ENCODE measurements at regions not wholly inside any gene's neighbourhood (a gene's known extent, or its start where the extent isn't known, plus 50 kb on each side); places are given as distances from the start of the nearest gene placed in this dataset.
"Not testable (repeated sequence)": the region's sequence is repeated elsewhere in the genome, so short reads cannot be mapped to it uniquely, and the experiment has no call there.

- no peak for DNase-seq (ENCODE audit: low read depth in 3 of 3, low spot score in 2 of 3)
Observed at GRCh38 chr5:12214267-12215015, 310.2 kb upstream of the CTNND2 start.

GRCh38 chr5:12208366-12209100, 304.3 kb upstream of the CTNND2 start:
- DNase-seq (ENCODE audit: low read depth in 3 of 3, low spot score in 2 of 3), result no peak

- no peak for DNase-seq (ENCODE audit: low read depth in 3 of 3, low spot score in 2 of 3)
Observed at GRCh38 chr5:12204761-12205160, 300.5 kb upstream of the CTNND2 start.

- no peak for DNase-seq (ENCODE audit: low read depth in 3 of 3, low spot score in 2 of 3)
Observed at GRCh38 chr5:12193536-12193935, 289.3 kb upstream of the CTNND2 start.

GRCh38 chr5:12183003-12183402, 278.8 kb upstream of the CTNND2 start:
- DNase-seq (ENCODE audit: low read depth in 3 of 3, low spot score in 2 of 3), result no peak

GRCh38 chr5:12177851-12178250, 273.6 kb upstream of the CTNND2 start:
- DNase-seq (ENCODE audit: low read depth in 3 of 3, low spot score in 2 of 3), result no peak

DNA sequence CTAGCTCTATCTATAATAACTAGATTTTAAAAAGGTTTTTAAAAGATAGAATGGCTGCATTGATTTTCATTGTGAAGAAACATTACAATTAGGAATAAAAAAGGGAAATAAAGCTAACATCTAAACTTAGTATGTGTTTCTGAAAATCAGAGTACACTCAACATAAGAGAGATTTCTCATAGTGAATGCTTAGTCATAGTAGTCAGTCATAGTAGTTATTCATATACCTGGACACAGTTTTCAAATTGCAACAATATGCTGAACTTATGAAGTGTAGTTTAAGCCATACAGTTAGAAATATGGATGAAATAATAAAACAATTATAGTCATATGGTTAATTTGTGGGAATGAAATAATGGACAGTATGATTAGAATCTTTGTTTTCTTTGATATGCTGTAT, 273.0 kb upstream of the CTNND2 start:
- DNase-seq (ENCODE audit: low read depth in 3 of 3, low spot score in 2 of 3), result no peak

GRCh38 chr5:12175914-12176585, 271.8 kb upstream of the CTNND2 start:
- no peak for DNase-seq (ENCODE audit: low read depth in 3 of 3, low spot score in 2 of 3)

GRCh38 chr5:12174734-12175133, 270.5 kb upstream of the CTNND2 start:
- DNase-seq (ENCODE audit: low read depth in 3 of 3, low spot score in 2 of 3), result no peak

GRCh38 chr5:12169536-12169935, 265.3 kb upstream of the CTNND2 start:
- DNase-seq (ENCODE audit: low read depth in 3 of 3, low spot score in 2 of 3), result no peak

GRCh38 chr5:12162863-12163262, 258.6 kb upstream of the CTNND2 start:
- DNase-seq (ENCODE audit: low read depth in 3 of 3, low spot score in 2 of 3), result no peak

DNA sequence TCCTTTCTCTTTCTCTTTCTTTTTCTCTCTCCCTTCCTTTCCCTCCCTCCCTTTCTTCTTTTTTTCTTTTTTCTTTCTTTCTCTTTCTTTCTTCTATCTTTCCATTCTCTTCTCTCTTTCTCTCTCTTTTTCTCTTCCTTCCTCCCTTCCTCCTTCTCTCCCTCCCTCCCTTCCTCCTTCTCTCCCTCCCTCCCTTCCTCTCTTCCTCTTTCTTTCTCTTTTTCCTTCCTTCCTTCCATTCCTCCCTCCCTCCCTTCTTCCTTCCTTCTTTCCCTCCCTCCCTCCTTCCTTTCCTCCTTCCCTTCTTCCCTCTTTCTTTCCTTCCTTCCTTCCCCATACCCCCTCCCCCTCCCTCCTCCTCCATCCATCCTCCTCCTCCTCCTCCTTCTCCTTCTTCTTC, 243.3 kb upstream of the CTNND2 start:
- no peak for DNase-seq (ENCODE audit: low read depth in 3 of 3, low spot score in 2 of 3)

DNA sequence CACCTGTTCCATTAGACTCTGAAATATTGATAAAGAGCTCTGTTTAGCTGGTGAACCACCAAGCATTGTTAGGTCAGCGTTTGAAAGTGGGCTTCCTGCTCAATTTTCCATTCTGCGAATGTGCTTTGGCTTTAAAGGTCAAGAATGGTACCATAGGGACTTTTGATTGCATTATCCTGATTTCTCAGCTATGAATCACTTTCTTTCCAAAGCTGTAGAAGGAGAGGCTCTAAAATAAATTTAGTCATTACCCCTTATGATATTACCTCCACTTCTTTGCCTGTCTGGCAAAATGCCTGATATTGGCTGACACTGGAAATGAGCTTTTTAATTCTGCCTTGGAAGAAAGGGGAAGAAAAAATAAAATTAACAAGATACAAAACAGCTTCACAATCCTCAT, 237.2 kb upstream of the CTNND2 start:
- no peak for DNase-seq (ENCODE audit: low read depth in 3 of 3, low spot score in 2 of 3)

GRCh38 chr5:12133520-12133919, 229.3 kb upstream of the CTNND2 start:
- DNase-seq (ENCODE audit: low read depth in 3 of 3, low spot score in 2 of 3), result no peak

DNA sequence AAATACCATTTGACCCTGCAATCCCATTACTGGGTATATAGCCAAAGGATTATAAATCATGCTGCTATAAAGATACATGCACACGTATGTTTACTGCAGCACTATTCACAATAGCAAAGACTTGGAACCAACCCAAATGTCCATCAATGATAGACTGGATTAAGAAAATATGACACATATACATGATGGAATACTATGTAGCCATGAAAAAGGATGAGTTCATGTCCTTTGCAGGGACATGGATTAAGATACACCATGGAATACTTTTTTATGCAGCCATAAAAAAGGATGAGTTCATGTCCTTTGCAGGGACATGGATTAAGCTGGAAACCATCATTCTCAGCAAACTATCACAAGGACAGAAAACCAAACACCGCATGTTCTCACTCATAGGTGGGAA, 226.8 kb upstream of the CTNND2 start:
- not testable (repeated sequence) for DNase-seq (ENCODE audit: low read depth in 3 of 3, low spot score in 2 of 3)

GRCh38 chr5:12125895-12126294, 221.6 kb upstream of the CTNND2 start:
- DNase-seq (ENCODE audit: low read depth in 3 of 3, low spot score in 2 of 3), result no peak

DNA sequence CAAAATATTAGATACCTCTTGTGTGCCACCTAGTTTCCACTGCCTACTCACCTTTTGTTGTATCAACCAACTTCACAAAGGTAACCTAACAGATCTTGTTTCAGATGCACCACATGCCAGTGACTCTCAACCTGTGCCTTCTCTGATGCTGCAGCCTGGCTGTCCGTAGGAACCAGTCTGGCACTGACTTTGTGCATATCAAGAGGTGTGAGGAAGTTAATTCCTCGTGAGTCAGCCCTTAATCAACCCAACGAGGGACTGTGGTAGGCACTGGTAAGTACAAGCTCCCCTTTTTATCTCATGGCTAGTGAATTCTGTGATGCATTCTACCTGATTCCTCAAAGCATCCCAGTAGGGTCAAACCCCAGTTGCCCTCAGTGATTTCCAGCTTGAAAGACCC, 215.4 kb upstream of the CTNND2 start:
- no peak for DNase-seq (ENCODE audit: low read depth in 3 of 3, low spot score in 2 of 3)

GRCh38 chr5:12114075-12114474, 209.8 kb upstream of the CTNND2 start:
- DNase-seq (ENCODE audit: low read depth in 3 of 3, low spot score in 2 of 3), result no peak

GRCh38 chr5:12113062-12113461, 208.8 kb upstream of the CTNND2 start:
- no peak for DNase-seq (ENCODE audit: low read depth in 3 of 3, low spot score in 2 of 3)

DNA sequence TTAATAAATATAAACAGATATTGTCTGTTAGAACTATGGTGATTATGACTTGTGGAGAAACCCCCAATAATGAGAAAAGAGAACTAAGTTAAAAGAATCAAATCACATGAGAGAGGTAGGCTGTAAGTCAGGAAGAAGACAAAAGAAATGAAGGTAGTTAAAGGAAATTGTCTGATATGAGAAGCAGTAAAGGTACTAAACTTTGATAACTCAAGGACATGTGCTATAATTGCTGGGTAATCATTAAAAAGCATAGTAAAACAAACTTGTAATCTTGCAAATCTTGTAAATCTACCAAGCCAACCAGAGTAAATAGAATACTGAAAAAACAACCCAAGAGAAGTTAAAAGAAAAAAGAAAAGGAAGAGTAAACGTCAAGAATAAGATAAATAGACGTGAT, 207.0 kb upstream of the CTNND2 start:
- no peak for DNase-seq (ENCODE audit: low read depth in 3 of 3, low spot score in 2 of 3)

DNA sequence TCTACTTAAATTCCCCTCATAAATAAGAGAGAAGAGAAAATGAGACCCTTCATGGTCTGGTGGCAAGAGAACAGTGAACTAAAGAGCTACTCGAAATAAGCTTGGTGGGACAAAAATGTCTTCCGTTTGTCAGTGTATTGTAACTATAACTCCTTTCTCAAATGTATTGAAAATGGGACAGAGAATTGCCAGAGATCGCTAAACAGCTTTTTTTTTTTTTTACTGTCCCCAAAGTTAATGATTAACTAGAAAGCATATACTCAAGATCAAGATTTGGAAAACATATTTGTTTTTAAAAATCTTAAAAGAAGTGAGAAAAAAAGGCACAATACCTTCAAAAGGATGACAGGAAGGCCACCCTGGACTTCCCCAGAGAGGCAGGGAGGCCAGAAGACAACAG, 206.4 kb upstream of the CTNND2 start:
- DNase-seq (ENCODE audit: low read depth in 3 of 3, low spot score in 2 of 3), result no peak

Data from right renal cortex interstitium (tissue), 3 donors.